Heart right ventricle (tissue), 16 donors: ENCODE measurements at regions not wholly inside any gene's neighbourhood (a gene's known extent, or its start where the extent isn't known, plus 50 kb on each side); places are given as distances from the start of the nearest gene placed in this dataset.

ENCODE experiments used
- ATAC-seq, 8 donors: fragments of 200-7000 bp; cut with Tn5 transposase; one replicate each; pipeline ENCODE4 v1.9.1; 2020; ENCODE audit warnings: mild to moderate bottlenecking in 8 of 8, moderate library complexity in 8 of 8, moderate number of reproducible peaks in 1 of 8
- DNase-seq, 2 donors: peaks; one replicate each; pipeline ENCODE4 v3.0.0-alpha.2; 2020
- H3K27ac ChIP-seq, 10 donors: fragments of 200-600 bp; sonication (generic) in 2 of 10; one replicate each; pipeline versions ENCODE4 v1.5.0 to v1.8.0; 2020 to 2022; ENCODE audit warnings: mild to moderate bottlenecking in 3 of 10
- H3K27me3 ChIP-seq, 7 donors: fragments of 200-600 bp; one replicate each; pipeline ENCODE4 v1.8.0; 2021 to 2022; ENCODE audit warnings: mild to moderate bottlenecking in 2 of 7
- H3K36me3 ChIP-seq, 9 donors: fragments of 200-600 bp; sonication (generic) in 1 of 9; one replicate each; pipeline versions ENCODE4 v1.5.0 to v1.8.0; 2020 to 2022; ENCODE audit warnings: mild to moderate bottlenecking in 2 of 9
- H3K4me1 ChIP-seq, 9 donors: fragments of 200-600 bp; sonication (generic) in 1 of 9; one replicate each; pipeline versions ENCODE4 v1.5.0 to v1.8.0; 2020 to 2022; ENCODE audit warnings: mild to moderate bottlenecking in 4 of 9
- H3K4me3 ChIP-seq, 10 donors: fragments of 200-600 bp; sonication (generic) in 2 of 10; one replicate each; pipeline versions ENCODE4 v1.5.0 to v1.8.0; 2020 to 2022; ENCODE audit warnings: mild to moderate bottlenecking in 7 of 10, moderate library complexity in 2 of 10
- H3K9me3 ChIP-seq, 11 donors: fragments of 200-600 bp in 10 of 11; sonication (generic) in 2 of 11; one replicate each; pipeline versions ENCODE4 v1.5.0 to v1.8.0; 2013 to 2022; ENCODE audit warnings: mild to moderate bottlenecking in 2 of 11, control low read depth in 1 of 11, moderate library complexity in 1 of 11
- WGBS, 2 donors: extraction: QIAGEN DNeasy Blood & Tissue Kit; methylation state at CpG; one replicate each; pipeline ENCODE4 v1.1.7; 2013; ENCODE audit warnings: inconsistent platforms in 1 of 2; 5-methylcytosine and 5-hydroxymethylcytosine counted together
- intact Hi-C, 10 donors: fragments of 100-400 bp; cut with DNase I; formaldehyde crosslinking; loops; one replicate each; pipeline versions ENCODE4 v1.11.1 to v1.14.2; 2022
- TF ChIP-seq, protein P1 (sequence below), 9 donors: fragments of 200-600 bp; sonication (generic) in 2 of 9; IDR thresholded peaks; one replicate each; pipeline versions ENCODE4 v1.5.0 to v1.8.0; 2021 to 2022; ENCODE audit warnings: antibody characterized with exemption in 9 of 9, mild to moderate bottlenecking in 5 of 9, moderate library complexity in 1 of 9
- donor health status: Arrhythmogenic right ventricular cardiomyopathy.
- donor health status: ischemic (EF 13 %, LVEDD 7.1; RV severe dilation, severe dysfunction).
- donor health status: healthy with polysubstance abuse.
- donor health status: DM: no; HTN: yes; CAD: no.
- donor health status: DM: no; HTN: no; CAD: no.
- donor health status: ischemic (EF 25% LVEDD 6.9; RV normal size, moderate dysfunction).
- donor health status: ischemic (EF 25% LVEDD 5.7; RV mildly dilated, moderate dysfunction).
- donor health status: healthy.
- donor health status: DM: yes; HTN: yes; CAD: no.
- donor health status: Ischemic cardiomyopathy.
- donor health status: ischemic (EF 35%, LVEDD 5.7; RV mildly dilated, moderate dysfunction).
- donor health status: nonischemic (EF 11% LVEDD 7.7; RV severe dilation, severe dysfunction).
- donor health status: DM: yes; HTN: yes; CAD: no.
- donor health status: PGD.
- donor health status: ischemic (EF 29% LVEDD 5.4; RV normal size, mild dysfunction).
- donor health status: nonischemic (EF 23%, LVEDD 6.1; RV moderate dilation, normal function).

DNA sequence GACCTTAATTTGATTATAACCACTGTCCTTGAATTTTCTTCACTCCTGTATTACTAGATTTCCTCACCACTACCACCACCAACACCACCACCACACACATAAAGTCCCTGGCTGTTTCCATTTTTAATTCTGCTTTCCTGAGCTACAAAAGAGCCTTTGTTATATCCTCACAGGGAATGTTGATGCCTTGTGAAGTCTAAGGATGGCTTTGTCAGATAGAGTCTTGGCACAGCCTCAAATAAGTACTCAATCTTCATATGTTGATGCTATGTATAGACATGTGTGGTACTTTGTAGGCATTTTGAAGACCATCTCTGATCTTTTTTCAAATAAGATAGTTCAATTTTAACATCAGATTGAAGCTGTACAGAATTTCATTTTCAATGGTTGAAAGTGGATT is 1016.7 kb upstream of the LCORL start:
- TF ChIP-seq, protein P1, sequence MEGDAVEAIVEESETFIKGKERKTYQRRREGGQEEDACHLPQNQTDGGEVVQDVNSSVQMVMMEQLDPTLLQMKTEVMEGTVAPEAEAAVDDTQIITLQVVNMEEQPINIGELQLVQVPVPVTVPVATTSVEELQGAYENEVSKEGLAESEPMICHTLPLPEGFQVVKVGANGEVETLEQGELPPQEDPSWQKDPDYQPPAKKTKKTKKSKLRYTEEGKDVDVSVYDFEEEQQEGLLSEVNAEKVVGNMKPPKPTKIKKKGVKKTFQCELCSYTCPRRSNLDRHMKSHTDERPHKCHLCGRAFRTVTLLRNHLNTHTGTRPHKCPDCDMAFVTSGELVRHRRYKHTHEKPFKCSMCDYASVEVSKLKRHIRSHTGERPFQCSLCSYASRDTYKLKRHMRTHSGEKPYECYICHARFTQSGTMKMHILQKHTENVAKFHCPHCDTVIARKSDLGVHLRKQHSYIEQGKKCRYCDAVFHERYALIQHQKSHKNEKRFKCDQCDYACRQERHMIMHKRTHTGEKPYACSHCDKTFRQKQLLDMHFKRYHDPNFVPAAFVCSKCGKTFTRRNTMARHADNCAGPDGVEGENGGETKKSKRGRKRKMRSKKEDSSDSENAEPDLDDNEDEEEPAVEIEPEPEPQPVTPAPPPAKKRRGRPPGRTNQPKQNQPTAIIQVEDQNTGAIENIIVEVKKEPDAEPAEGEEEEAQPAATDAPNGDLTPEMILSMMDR (IDR thresholded peaks at IDR 0.05) = no peak
- Histone ChIP-seq H3K4me3 (no peak overlapping the region), H3K27ac (no peak overlapping the region), H3K9me3 (peaks cover 0 to 9% (median 0%) of the 10 kb centered on the region in 11 donors), H3K27me3 (no peaks in the 10 kb centered on the region), H3K4me1 (no peaks in the 10 kb centered on the region), H3K36me3 (no peaks in the 10 kb centered on the region)
- no peak for DNase-seq
- no peak for ATAC-seq
- intact Hi-C loops = no loop called here

DNA sequence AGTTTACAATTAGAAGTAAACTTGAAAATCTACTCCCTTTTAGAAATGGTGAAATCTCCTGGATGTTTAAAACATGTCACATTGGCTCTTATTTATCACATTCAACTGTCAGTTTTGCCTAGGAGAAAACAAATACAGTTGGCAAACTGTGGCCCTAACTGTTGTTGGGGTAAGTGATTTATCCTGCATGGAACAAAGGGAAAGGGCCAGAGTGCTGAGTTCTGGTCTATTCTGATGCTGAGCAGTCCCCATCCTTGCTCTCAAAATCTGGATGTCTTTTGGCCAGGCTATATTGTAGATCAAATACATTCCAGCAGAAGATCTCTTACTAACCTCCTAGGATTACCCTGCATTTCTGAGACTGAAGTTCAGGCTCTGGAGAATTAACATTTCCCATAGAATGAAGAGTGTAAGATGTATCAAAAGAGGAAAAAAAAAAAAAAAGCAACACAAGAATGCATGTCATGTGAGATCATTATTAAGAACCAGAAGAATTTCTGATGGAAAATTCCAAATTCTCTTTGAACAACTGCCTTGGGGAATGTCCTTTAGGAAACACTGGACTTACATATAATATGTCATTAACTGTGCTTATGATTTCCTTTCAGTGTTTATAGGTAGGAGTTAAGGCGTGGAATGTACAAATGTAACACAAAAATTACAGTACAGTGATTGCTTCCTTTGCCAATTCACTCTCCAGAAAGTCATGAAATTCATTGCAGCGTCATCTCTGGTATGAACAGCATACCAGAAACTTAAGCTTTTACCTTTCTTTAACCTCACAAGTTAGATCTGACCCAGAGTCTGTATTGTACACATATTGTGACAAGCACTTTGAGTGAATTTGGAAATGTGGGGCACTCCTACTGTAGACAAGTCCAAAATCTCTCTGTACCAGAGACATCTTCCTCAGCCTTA is 1012.5 kb upstream of the LCORL start:
- DNase-seq = no peak
- Histone ChIP-seq H3K27ac (no peak overlapping the region), H3K27me3 (no peaks in the 10 kb centered on the region), H3K9me3 (peaks cover 0 to 9% (median 0%) of the 10 kb centered on the region in 11 donors), H3K4me1 (no peaks in the 10 kb centered on the region), H3K36me3 (no peaks in the 10 kb centered on the region), H3K4me3 (no peak overlapping the region)
- intact Hi-C loops = no loop called here
- 78 to 84% methylated on average over 2 of the region's 2 CpGs for WGBS, 2 donors
- ATAC-seq = no peak
- TF ChIP-seq, protein P1 (IDR thresholded peaks at IDR 0.05) = no peak

DNA sequence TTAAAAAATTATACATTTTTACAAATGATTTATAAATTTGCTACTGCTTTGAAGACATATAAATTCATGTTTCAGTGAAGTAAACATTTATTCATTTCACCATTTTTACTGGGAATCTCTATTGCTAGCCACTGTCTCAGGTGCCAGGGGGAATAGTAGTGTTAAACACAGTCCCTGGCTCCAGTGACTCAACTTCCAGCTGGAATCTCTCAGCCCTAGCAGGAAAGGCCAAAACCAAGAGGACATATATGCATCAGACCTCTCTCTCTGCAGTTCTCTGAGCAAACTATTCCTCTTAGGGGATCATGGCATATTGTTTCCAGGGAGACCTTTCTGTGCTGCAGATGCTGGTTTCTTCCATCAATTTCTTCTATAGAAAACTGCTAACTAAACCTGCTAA is 1009.0 kb upstream of the LCORL start:
- TF ChIP-seq, protein P1 (IDR thresholded peaks at IDR 0.05) = no peak
- intact Hi-C loops = no loop called here
- H3K4me3 ChIP-seq = no peak overlapping the region
- H3K27ac ChIP-seq = no peak overlapping the region
- H3K9me3 ChIP-seq = no peaks in the 10 kb centered on the region
- H3K27me3 ChIP-seq = no peaks in the 10 kb centered on the region
- no peaks in the 10 kb centered on the region for H3K4me1 ChIP-seq
- H3K36me3 ChIP-seq = no peaks in the 10 kb centered on the region
- DNase-seq = no peak
- no peak for ATAC-seq

DNA sequence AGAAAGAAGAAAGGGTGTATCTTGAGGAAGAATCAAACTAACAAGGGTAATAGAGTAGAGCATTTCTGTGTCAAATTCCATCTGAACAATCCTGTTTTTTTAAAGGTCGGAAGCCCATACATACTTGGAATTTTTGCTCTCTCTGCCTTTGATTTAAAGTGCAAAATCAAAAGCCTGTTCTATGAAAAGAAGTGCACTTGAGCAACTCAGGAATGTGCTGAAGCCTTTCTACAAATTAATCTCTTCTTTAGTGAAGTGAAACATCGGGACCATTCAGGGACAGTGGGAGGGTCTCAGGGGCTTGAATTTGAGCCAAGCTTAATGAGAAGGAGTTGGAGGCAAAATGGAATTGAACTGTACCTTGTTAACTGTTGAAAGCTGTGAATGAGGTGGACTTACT is 1008.5 kb upstream of the LCORL start:
- Histone ChIP-seq H3K27me3 (no peaks in the 10 kb centered on the region), H3K9me3 (no peaks in the 10 kb centered on the region), H3K27ac (no peak overlapping the region), H3K4me1 (no peaks in the 10 kb centered on the region), H3K4me3 (no peak overlapping the region), H3K36me3 (no peaks in the 10 kb centered on the region)
- TF ChIP-seq, protein P1 (IDR thresholded peaks at IDR 0.05) = no peak
- intact Hi-C loops = no loop called here
- DNase-seq (no peak), ATAC-seq (no peak)
- 17 to 19% methylated on average over 2 of the region's 2 CpGs for WGBS, 2 donors
